ENCODE measurements at regions not wholly inside any gene's neighbourhood (a gene's known extent, or its start where the extent isn't known, plus 50 kb on each side); places are given as distances from the start of the nearest gene placed in this dataset.

DNA sequence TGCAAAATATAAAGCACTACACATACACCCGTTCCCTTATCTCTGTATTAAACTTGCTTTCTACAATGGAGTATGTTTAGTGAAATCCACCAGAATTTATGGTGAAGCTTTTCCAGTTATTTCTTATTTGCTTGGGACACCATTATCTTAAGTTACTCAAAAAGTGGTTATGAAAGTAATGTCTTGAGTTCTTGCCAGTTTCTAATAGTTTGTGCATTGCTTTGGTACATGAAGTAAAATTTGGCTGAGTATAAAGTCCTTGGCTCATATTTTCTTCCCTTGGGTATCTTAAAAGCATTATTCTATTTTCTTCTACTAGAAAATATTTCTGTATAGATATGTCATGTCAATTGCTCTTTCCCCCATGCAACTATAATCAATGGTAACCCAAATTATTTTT is 85.2 kb downstream of the POLR1F start:
- Histone ChIP-seq H3K9me3 (ENCODE audit: control insufficient read depth, insufficient read depth, low read length) (no peaks in the 10 kb centered on the region), H3K27ac (ENCODE audit: low read depth, low read length) (no peak overlapping the region), H3K27me3 (ENCODE audit: control insufficient read depth, insufficient read depth, low read length) (no peaks in the 10 kb centered on the region), H3K4me3 (ENCODE audit: low read depth, low read length) (no peak overlapping the region)
- ChIA-PET POLR2A (no interaction called here), CTCF (no interaction called here)
- TF ChIP-seq, protein P1, sequence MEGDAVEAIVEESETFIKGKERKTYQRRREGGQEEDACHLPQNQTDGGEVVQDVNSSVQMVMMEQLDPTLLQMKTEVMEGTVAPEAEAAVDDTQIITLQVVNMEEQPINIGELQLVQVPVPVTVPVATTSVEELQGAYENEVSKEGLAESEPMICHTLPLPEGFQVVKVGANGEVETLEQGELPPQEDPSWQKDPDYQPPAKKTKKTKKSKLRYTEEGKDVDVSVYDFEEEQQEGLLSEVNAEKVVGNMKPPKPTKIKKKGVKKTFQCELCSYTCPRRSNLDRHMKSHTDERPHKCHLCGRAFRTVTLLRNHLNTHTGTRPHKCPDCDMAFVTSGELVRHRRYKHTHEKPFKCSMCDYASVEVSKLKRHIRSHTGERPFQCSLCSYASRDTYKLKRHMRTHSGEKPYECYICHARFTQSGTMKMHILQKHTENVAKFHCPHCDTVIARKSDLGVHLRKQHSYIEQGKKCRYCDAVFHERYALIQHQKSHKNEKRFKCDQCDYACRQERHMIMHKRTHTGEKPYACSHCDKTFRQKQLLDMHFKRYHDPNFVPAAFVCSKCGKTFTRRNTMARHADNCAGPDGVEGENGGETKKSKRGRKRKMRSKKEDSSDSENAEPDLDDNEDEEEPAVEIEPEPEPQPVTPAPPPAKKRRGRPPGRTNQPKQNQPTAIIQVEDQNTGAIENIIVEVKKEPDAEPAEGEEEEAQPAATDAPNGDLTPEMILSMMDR (IDR thresholded peaks at IDR 0.05; ENCODE audit: low read depth, low read length) = no peak
- no peak for DNase-seq (ENCODE audit: low read depth, low spot score)

DNA sequence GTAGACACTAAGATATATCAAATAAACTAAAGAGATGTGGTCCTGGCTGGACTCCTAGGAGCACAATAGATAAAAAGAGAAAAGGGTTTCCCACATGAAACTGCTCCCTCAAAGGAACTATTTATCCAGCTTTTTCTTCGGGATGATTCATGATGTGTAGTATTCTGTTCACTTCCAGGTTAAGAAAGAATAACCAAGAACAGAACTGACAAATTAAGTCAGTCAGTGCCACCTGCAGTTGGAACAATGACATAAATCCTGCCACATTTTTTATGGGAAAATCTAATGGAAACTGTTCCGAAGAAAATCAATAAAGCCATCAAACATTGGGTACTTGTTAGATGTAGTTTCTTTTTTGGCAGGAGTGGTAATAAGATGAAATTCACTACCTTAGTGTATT is 87.1 kb downstream of the POLR1F start:
- TF ChIP-seq, protein P1 (IDR thresholded peaks at IDR 0.05; ENCODE audit: low read depth, low read length) = no peak
- H3K27me3 ChIP-seq (ENCODE audit: control insufficient read depth, insufficient read depth, low read length) = no peaks in the 10 kb centered on the region
- H3K4me3 ChIP-seq (ENCODE audit: low read depth, low read length) = no peak overlapping the region
- H3K27ac ChIP-seq (ENCODE audit: low read depth, low read length) = no peak overlapping the region
- no peak for DNase-seq (ENCODE audit: low read depth, low spot score)
- ChIA-PET POLR2A (no interaction called here), CTCF (no interaction called here)
- no peaks in the 10 kb centered on the region for H3K9me3 ChIP-seq (ENCODE audit: control insufficient read depth, insufficient read depth, low read length)

DNA sequence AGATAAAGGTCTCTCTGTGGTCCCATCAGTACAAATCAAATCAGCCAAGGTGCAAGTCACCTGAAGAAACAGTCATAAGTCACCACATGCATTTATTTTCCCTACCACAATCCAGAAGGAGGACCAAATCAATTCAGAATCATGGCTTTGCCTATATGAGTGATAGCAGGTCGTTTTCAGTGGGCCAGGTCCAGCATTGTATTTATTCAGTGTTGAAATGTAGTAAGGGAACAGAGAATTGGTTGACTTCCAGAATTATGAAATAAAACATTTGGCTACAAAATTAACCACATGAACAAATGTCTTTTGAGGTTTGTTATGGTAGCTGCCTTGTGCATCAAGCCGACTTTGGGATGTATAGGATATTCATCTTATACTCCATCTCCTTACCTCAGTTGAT is 88.4 kb downstream of the POLR1F start:
- CTCF ChIA-PET = no interaction called here

DNA sequence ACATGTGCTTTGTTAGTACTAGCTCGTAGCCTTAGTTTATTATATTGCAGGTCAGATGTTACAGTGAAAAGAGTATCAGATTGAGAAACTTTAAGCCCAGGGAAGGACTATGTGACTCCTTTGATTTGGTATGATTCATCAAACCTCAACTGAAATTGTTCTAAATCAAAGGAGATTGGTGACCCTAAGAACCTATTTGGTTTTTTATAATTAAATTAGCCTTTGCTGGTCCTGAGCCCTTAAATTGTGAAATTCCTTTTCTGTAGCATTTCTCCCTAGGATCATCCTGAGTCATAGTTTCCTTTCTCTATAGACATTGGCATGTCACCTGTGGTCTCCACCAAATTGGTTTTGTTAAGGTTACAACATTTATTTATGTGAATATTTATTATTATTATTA is 89.7 kb downstream of the POLR1F start:
- no peaks in the 10 kb centered on the region for H3K9me3 ChIP-seq (ENCODE audit: control insufficient read depth, insufficient read depth, low read length)
- H3K4me3 ChIP-seq (ENCODE audit: low read depth, low read length) = no peak overlapping the region
- no peak overlapping the region for H3K27ac ChIP-seq (ENCODE audit: low read depth, low read length)
- no peak for DNase-seq (ENCODE audit: low read depth, low spot score)
- H3K27me3 ChIP-seq (ENCODE audit: control insufficient read depth, insufficient read depth, low read length) = no peaks in the 10 kb centered on the region
- TF ChIP-seq, protein P1 (IDR thresholded peaks at IDR 0.05; ENCODE audit: low read depth, low read length) = no peak
- CTCF ChIA-PET = interaction anchor here (1.0 kb wide), 1 partner anchor 128 kb away, joined by 3 read pairs; no protein-coding TSS in a partner anchor
- POLR2A ChIA-PET = no interaction called here

More for the DNA sequence above, 88.4 kb downstream of the POLR1F start:
- Histone ChIP-seq H3K27ac (ENCODE audit: low read depth, low read length) (no peak overlapping the region), H3K9me3 (ENCODE audit: control insufficient read depth, insufficient read depth, low read length) (no peaks in the 10 kb centered on the region), H3K4me3 (ENCODE audit: low read depth, low read length) (no peak overlapping the region), H3K27me3 (ENCODE audit: control insufficient read depth, insufficient read depth, low read length) (no peaks in the 10 kb centered on the region)
- DNase-seq (ENCODE audit: low read depth, low spot score) = no peak
- POLR2A ChIA-PET = no interaction called here
- TF ChIP-seq, protein P1 (IDR thresholded peaks at IDR 0.05; ENCODE audit: low read depth, low read length) = no peak

DNA sequence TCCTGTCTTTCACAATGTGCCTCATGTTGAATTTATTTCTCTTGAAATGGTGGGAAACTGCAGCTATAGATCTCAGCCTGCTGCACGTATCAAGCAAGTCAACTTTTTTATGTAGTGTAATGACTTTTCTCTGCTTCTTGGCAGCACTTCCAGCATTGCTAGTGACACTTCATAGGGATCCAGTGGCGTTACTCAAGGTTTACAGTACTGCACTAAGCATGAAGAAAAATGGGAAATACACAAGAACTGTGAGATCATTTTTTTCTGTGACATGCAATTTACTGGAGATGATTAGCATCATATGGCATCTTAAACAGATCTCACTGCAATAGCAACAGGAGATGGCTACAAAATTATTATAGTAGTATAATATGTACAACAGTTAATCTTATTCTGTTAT is 90.9 kb downstream of the POLR1F start:
- H3K9me3 ChIP-seq (ENCODE audit: control insufficient read depth, insufficient read depth, low read length) = no peaks in the 10 kb centered on the region
- ChIA-PET CTCF (no interaction called here), POLR2A (no interaction called here)
- no peak for DNase-seq (ENCODE audit: low read depth, low spot score)
- no peak overlapping the region for H3K4me3 ChIP-seq (ENCODE audit: low read depth, low read length)
- H3K27ac ChIP-seq (ENCODE audit: low read depth, low read length) = no peak overlapping the region
- H3K27me3 ChIP-seq (ENCODE audit: control insufficient read depth, insufficient read depth, low read length) = no peaks in the 10 kb centered on the region
- TF ChIP-seq, protein P1 (IDR thresholded peaks at IDR 0.05; ENCODE audit: low read depth, low read length) = no peak
